ENCODE measurements at regions not wholly inside any gene's neighbourhood (a gene's known extent, or its start where the extent isn't known, plus 50 kb on each side); places are given as distances from the start of the nearest gene placed in this dataset.

- DNase-seq (ENCODE audit: low read depth in 2 of 3, low spot score in 2 of 3): no peak
These were observed 81.8 kb upstream of the FOXN3 start for GRCh38 chr14:89498878-89499277.

DNA sequence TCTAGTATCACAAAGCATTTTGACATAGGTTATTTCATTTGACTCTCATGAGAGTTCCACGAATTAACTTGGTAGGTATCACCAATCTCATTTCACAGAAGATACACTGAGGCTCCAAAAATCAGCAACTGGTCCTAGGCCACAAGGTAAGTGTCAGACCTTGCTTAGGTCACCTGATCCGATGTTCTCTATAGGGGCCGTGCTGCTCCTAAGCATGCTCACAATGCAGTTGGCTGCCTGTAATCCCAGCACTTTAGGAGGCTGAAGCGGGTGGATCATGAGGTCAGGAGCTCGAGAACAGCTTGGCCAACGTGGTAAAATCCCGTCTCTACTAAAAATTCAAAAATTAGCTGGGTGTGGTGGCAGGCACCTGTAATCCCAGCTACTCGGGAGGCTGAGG is 78.7 kb upstream of the FOXN3 start:
- DNase-seq (ENCODE audit: low read depth in 2 of 3, low spot score in 2 of 3): no peak

DNA sequence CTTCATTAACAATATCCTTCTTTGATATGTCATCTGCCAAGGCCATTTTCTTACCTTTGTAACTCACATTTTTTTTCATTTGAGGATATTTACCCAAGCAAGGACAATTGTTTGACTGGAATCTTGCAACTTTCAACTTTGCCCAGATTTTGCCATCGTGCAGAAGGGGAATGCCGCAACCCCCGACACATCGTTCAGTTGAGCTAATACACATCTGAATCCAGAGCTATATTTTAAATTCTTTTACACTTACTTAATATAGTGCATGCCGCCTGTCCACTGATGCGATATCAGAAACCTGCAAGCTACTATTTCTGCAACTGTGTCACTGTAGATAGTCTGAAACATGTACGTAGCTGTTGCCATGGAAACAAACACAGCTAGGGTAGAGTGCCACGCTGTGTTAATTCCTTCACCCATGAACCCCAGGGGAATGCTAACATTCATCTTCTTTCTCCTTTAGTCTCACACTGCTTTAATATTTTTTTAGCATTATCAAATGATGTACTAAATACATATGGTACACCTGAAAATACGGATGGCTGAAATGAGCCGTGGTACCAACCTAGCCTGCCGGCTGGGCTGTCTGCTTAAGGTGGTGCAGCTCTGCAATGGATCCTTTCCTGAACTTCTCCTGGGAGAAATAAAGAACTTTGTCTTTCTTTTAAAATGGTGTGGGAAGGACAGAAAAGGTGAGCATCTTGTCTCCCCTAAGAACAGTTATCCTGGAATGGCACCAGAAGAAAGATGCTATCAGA is 77.0 kb upstream of the FOXN3 start:
- no peak for DNase-seq (ENCODE audit: low read depth in 2 of 3, low spot score in 2 of 3)

- no peak for DNase-seq (ENCODE audit: low read depth in 2 of 3, low spot score in 2 of 3)
These were observed 76.4 kb upstream of the FOXN3 start for GRCh38 chr14:89493406-89493805.

- no peak for DNase-seq (ENCODE audit: low read depth in 2 of 3, low spot score in 2 of 3)
These were observed 74.8 kb upstream of the FOXN3 start for GRCh38 chr14:89491711-89492381.

GRCh38 chr14:89490466-89490865 is 73.4 kb upstream of the FOXN3 start:
- no peak for DNase-seq (ENCODE audit: low read depth in 2 of 3, low spot score in 2 of 3)

- DNase-seq (ENCODE audit: low read depth in 2 of 3, low spot score in 2 of 3): no peak
These were observed 72.9 kb upstream of the FOXN3 start for GRCh38 chr14:89489761-89490437.

GRCh38 chr14:89486961-89487360 is 69.9 kb upstream of the FOXN3 start:
- DNase-seq (ENCODE audit: low read depth in 2 of 3, low spot score in 2 of 3): no peak

DNA sequence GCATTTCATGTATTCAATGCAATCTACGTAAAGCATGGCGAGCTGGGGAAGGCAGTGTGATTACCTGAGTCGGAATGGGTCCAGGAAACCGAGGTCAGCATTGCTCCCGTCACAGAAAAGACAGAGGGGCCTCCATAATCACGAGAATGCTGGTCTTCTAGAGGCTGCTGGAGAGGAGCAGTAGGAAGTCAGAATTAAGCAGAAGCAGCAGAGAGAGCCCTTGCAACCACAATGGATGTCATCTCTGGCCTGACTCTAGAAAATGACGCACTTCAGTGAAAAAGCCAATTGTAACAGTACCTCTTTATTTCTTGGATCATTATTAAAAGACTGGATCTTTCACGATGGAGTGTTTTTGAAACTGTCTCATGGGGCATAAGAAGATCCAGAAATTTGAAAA is 69.5 kb upstream of the FOXN3 start:
- DNase-seq (ENCODE audit: low read depth in 2 of 3, low spot score in 2 of 3): no peak

DNA sequence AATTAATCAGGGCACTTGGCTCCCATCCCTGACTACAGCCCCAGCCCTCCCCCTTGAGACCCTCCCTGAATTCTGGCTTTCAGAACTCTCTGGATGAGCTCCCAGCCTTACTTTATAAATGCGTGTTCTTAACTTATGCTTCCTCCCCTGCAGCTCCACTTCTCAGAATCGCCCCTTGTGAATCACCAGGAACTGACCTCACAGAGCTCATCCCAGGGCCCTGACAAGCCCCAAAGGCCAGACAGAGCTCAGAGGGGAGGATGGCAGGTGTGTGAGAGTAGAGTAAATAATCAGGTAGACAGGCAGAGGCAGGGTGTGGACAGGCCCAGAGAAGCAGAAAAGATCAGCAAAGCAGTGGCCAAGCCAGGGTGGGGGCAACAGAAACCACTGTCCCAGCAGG is 68.2 kb upstream of the FOXN3 start:
- no peak for DNase-seq (ENCODE audit: low read depth in 2 of 3, low spot score in 2 of 3)

DNA sequence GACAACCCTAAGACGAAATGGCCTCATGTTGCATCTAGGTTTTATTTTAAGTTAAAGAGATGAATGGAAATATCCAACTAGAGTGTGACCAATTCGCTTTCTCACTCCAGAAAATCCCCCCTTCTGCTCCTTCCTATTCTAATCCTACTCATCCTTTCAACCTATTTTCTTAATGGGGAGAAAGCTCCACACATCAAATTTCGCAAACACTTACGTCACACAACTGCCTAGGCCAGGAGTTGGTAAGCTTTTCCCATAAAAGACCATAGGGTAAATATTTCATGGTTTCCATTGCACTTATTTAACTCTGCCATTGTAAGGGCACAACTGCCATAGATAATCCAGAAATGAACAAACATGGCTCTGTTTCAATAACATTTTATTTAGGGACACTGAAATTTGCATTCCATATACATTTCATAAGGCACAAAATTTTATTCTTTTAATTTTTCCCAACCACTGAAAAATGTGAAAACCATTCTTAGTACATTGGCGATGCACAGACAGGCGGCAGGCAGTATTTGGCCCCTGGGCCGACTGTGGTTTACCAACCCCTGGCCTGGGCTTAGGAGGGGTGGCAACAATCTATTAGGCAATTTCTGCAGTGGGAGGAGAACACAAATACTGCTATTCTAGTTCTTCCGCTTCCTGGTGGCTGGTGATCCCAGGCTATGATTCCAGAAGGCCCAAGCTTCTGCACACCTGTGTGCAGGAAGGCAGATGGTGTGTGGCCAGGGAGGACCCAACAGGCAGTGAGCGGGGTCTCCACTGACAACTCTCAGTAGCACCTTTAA is 67.2 kb upstream of the FOXN3 start:
- no peak for DNase-seq (ENCODE audit: low read depth in 2 of 3, low spot score in 2 of 3)

GRCh38 chr14:89481196-89481595 is 64.2 kb upstream of the FOXN3 start:
- DNase-seq (ENCODE audit: low read depth in 2 of 3, low spot score in 2 of 3): no peak

GRCh38 chr14:89480278-89480677 is 63.2 kb upstream of the FOXN3 start:
- no peak for DNase-seq (ENCODE audit: low read depth in 2 of 3, low spot score in 2 of 3)

GRCh38 chr14:89479802-89480201 is 62.8 kb upstream of the FOXN3 start:
- DNase-seq (ENCODE audit: low read depth in 2 of 3, low spot score in 2 of 3): no peak

DNA sequence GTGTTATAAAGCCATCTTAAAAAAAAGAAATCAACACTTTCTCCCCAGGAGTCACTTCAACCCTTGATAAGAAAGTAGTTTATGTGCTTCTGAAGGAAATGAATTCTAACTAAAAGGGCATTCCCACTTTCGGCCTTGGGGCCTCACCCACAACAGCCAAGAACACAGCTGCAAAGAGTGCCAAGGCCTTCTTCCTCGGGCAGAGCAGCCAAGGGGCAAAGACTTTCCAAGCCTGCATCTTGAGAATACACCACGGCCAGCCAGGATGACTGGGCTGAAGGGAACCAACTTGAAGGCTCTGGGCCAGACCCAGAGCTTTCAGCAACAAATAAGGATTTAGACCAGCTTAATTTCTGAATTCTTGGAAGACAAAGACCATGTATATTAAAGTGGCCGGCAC is 60.4 kb upstream of the FOXN3 start:
- DNase-seq (ENCODE audit: low read depth in 2 of 3, low spot score in 2 of 3): no peak

GRCh38 chr14:89476354-89476896 is 59.4 kb upstream of the FOXN3 start:
- no peak for DNase-seq (ENCODE audit: low read depth in 2 of 3, low spot score in 2 of 3)

- no peak for DNase-seq (ENCODE audit: low read depth in 2 of 3, low spot score in 2 of 3)
These were observed 57.4 kb upstream of the FOXN3 start for GRCh38 chr14:89474464-89474863.

GRCh38 chr14:89473989-89474388 is 57.0 kb upstream of the FOXN3 start:
- no peak for DNase-seq (ENCODE audit: low read depth in 2 of 3, low spot score in 2 of 3)

- DNase-seq (ENCODE audit: low read depth in 2 of 3, low spot score in 2 of 3): no peak
These were observed 56.5 kb upstream of the FOXN3 start for GRCh38 chr14:89473569-89473968.

DNA sequence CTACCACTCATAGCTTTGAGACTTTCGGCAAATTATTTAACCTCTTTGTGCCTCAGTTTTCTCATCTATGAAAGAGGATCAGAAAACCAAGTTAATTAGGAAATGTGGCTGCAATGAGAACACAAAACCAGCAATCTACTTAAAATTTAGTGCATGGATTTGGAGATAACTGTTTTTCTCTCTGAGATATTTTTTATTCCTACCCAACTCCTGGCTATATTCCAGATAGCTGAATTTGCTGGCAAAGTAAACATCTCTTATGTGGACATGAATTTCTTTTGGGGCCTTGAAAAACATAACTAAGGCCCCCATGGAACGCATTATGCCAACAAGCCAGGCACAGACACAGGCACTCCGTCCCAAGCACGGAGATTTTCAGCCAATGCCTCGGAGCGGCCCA is 53.4 kb upstream of the FOXN3 start:
- DNase-seq (ENCODE audit: low read depth in 2 of 3, low spot score in 2 of 3): no peak

Measured in activated CD8-positive, alpha-beta memory T cell treated with anti-CD3 and anti-CD28 coated beads for 48 hours (primary cell).